Neural progenitor cell (in vitro differentiated cells): ENCODE measurements at regions not wholly inside any gene's neighbourhood (a gene's known extent, or its start where the extent isn't known, plus 50 kb on each side); places are given as distances from the start of the nearest gene placed in this dataset.

Source experiments
- CTCF ChIP-seq: fragments of 200-600 bp; sonication (generic); IDR thresholded peaks from 2 replicates; pipeline ENCODE4 v1.5.1; 2017; ENCODE audit warnings: antibody characterized with exemption, mild to moderate bottlenecking
- EZH2 ChIP-seq: fragments of 200-600 bp; sonication (generic); IDR thresholded peaks from 2 replicates; pipeline ENCODE4 v1.6.1; 2017; ENCODE audit warnings: antibody characterized with exemption, mild to moderate bottlenecking, moderate library complexity

GRCh38 chr1:157262891-157263290 lies 124.7 kb upstream of the ETV3 start:
- TF ChIP-seq CTCF, result no peak
- TF ChIP-seq EZH2, result no peak
